ENCODE measurements at regions not wholly inside any gene's neighbourhood (a gene's known extent, or its start where the extent isn't known, plus 50 kb on each side); places are given as distances from the start of the nearest gene placed in this dataset.

DNA sequence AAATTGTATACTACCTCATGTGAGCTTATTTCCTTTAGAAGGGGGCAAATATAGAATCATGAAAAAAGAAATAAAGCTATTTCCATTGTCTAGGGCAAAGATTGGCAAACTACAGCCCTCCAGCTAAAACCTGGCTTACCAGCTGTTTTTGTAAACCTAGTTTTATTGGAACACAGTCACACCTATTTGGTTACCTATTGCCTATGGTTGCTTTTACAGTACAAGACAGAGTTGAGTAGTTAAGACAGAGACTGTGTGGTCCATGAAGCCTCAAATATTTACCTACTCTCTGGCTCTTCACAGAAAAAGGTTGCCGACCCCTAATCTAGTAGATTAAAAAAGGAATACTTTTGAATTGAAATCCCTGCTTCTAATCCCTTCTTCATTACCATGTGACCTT lies 88.8 kb upstream of the ENPP6 start:
- Histone ChIP-seq H3K4me1 (peaks cover 6 to 8% (median 8%) of the 10 kb centered on the region in 3 donors), H3K27ac (no peak overlapping the region), H3K36me3 (no peaks in the 10 kb centered on the region), H3K27me3 (no peaks in the 10 kb centered on the region), H3K4me3 (no peak overlapping the region), H3K9me3 (no peaks in the 10 kb centered on the region)
- FAIRE-seq (no peak), ATAC-seq (no peak), DNase-seq (no peak)
- 46 to 48% methylated on average over 1 of the region's 1 CpG for WGBS, 2 donors
- intact Hi-C loops (cut with DNase I), result no loop called here
- TF ChIP-seq, protein P1, sequence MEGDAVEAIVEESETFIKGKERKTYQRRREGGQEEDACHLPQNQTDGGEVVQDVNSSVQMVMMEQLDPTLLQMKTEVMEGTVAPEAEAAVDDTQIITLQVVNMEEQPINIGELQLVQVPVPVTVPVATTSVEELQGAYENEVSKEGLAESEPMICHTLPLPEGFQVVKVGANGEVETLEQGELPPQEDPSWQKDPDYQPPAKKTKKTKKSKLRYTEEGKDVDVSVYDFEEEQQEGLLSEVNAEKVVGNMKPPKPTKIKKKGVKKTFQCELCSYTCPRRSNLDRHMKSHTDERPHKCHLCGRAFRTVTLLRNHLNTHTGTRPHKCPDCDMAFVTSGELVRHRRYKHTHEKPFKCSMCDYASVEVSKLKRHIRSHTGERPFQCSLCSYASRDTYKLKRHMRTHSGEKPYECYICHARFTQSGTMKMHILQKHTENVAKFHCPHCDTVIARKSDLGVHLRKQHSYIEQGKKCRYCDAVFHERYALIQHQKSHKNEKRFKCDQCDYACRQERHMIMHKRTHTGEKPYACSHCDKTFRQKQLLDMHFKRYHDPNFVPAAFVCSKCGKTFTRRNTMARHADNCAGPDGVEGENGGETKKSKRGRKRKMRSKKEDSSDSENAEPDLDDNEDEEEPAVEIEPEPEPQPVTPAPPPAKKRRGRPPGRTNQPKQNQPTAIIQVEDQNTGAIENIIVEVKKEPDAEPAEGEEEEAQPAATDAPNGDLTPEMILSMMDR (IDR thresholded peaks at IDR 0.05), result no peak

DNA sequence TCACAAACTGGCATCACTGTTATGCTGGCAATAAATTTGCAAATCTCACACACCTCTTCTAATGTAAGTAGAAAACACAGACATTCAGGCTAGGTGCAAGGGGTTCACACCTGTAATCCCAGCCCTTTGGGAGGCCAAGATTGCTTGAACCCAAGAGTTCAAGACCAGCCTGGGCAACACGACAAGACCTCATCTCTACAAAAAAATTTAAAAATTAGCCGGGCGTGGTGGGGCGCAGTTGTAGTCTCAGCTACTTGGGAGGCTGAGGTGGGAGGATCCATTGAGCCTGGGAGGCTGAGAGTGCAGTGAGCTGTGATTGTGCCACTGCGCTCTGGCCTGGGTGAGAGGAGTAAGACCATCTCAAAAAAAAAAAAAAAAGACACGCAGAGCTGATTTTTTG lies 83.1 kb upstream of the ENPP6 start:
- DNase-seq, result no peak
- TF ChIP-seq, protein P1 (IDR thresholded peaks at IDR 0.05), result no peak
- intact Hi-C loops (cut with DNase I), result no loop called here
- Histone ChIP-seq H3K9me3 (no peaks in the 10 kb centered on the region), H3K4me3 (no peak overlapping the region), H3K27ac (no peak overlapping the region), H3K4me1 (no peaks in the 10 kb centered on the region), H3K27me3 (no peaks in the 10 kb centered on the region), H3K36me3 (no peaks in the 10 kb centered on the region)
- no peak for ATAC-seq
- FAIRE-seq, result no peak
- WGBS, 2 donors, result 97 to 98% methylated on average over 6 of the region's 6 CpGs

- Histone ChIP-seq H3K27ac (no peak overlapping the region), H3K4me1 (peaks cover 0 to 3% (median 0%) of the 10 kb centered on the region in 3 donors), H3K27me3 (no peaks in the 10 kb centered on the region), H3K9me3 (no peaks in the 10 kb centered on the region), H3K4me3 (no peak overlapping the region), H3K36me3 (no peaks in the 10 kb centered on the region)
- WGBS, 2 donors, result 72 to 86% methylated on average over 3 of the region's 3 CpGs
- TF ChIP-seq, protein P1 (IDR thresholded peaks at IDR 0.05), result no peak
- FAIRE-seq (no peak), DNase-seq (no peak), ATAC-seq (no peak)
- intact Hi-C loops (cut with DNase I), result no loop called here
These were observed 80.6 kb upstream of the ENPP6 start for GRCh38 chr4:184298254-184298653.

GRCh38 chr4:184295206-184295605 lies 77.5 kb upstream of the ENPP6 start:
- intact Hi-C loops (cut with DNase I), result no loop called here
- Histone ChIP-seq H3K4me1 (peaks cover 0 to 3% (median 0%) of the 10 kb centered on the region in 3 donors), H3K9me3 (no peaks in the 10 kb centered on the region), H3K4me3 (no peak overlapping the region), H3K27ac (no peak overlapping the region), H3K36me3 (no peaks in the 10 kb centered on the region), H3K27me3 (no peaks in the 10 kb centered on the region)
- no peak for ATAC-seq
- FAIRE-seq, result no peak
- 94 to 97% methylated on average over 4 of the region's 4 CpGs for WGBS, 2 donors
- no peak for DNase-seq
- TF ChIP-seq, protein P1 (IDR thresholded peaks at IDR 0.05), result no peak

GRCh38 chr4:184294606-184295133 lies 77.0 kb upstream of the ENPP6 start:
- ATAC-seq (no peak), FAIRE-seq (no peak), DNase-seq (no peak)
- no peaks in the 10 kb centered on the region for H3K9me3 ChIP-seq
- no peaks in the 10 kb centered on the region for H3K36me3 ChIP-seq
- peaks cover 0 to 3% (median 0%) of the 10 kb centered on the region in 3 donors for H3K4me1 ChIP-seq
- intact Hi-C loops (cut with DNase I), result no loop called here
- no peak overlapping the region for H3K27ac ChIP-seq
- 83 to 84% methylated on average over 7 of the region's 7 CpGs for WGBS, 2 donors
- H3K27me3 ChIP-seq, result no peaks in the 10 kb centered on the region
- no peak overlapping the region for H3K4me3 ChIP-seq
- TF ChIP-seq, protein P1 (IDR thresholded peaks at IDR 0.05), result no peak

All from pancreas (tissue), 10 donors.